HG03457 (cell line): ENCODE measurements at regions not wholly inside any gene's neighbourhood (a gene's known extent, or its start where the extent isn't known, plus 50 kb on each side); places are given as distances from the start of the nearest gene placed in this dataset.

ENCODE experiments used
- ATAC-seq: cut with Tn5 transposase; IDR thresholded peaks from one replicate; pipeline ENCODE4 v1.9.1; 2021; ENCODE audit warnings: moderate number of reproducible peaks; ENCODE audit not compliant: unreplicated experiment

GRCh38 chr14:34350903-34351302 is 111.1 kb downstream of the SPTSSA start:
- ATAC-seq: no peak

- ATAC-seq: no peak
Observed at GRCh38 chr14:34348592-34348991, 113.4 kb downstream of the SPTSSA start.

- no peak for ATAC-seq
Observed at GRCh38 chr14:34347683-34348082, 114.4 kb downstream of the SPTSSA start.

GRCh38 chr14:34345718-34346465 is 116.1 kb downstream of the SPTSSA start:
- no peak for ATAC-seq

GRCh38 chr14:34344318-34344717 is 117.7 kb downstream of the SPTSSA start:
- no peak for ATAC-seq

GRCh38 chr14:34340025-34340625 is 121.9 kb downstream of the SPTSSA start:
- no peak for ATAC-seq

- ATAC-seq: no peak
Observed at GRCh38 chr14:34338056-34338455, 124.0 kb downstream of the SPTSSA start.

- no peak for ATAC-seq
Observed at GRCh38 chr14:34336501-34336900, 125.5 kb downstream of the SPTSSA start.

- no peak for ATAC-seq
Observed at GRCh38 chr14:34335968-34336367, 126.1 kb downstream of the SPTSSA start.

- ATAC-seq: no peak
Observed at GRCh38 chr14:34334329-34334728, 127.7 kb downstream of the SPTSSA start.

- ATAC-seq: peak; percentile 62
Observed at GRCh38 chr14:34331728-34332623, 130.1 kb downstream of the SPTSSA start.

GRCh38 chr14:34330846-34331245 is 131.2 kb downstream of the SPTSSA start:
- no peak for ATAC-seq

- ATAC-seq: no peak
Observed at GRCh38 chr14:34329301-34329700, 132.7 kb downstream of the SPTSSA start.

- ATAC-seq: no peak
Observed at GRCh38 chr14:34328178-34328577, 133.9 kb downstream of the SPTSSA start.

GRCh38 chr14:34325493-34325892 is 136.5 kb downstream of the SPTSSA start:
- no peak for ATAC-seq

- ATAC-seq: no peak
Observed at GRCh38 chr14:34324363-34324795, 137.7 kb downstream of the SPTSSA start.

GRCh38 chr14:34322940-34323418 is 139.1 kb downstream of the SPTSSA start:
- ATAC-seq: no peak

GRCh38 chr14:34319140-34319539 is 142.9 kb downstream of the SPTSSA start:
- no peak for ATAC-seq

GRCh38 chr14:34318014-34318413 is 144.0 kb downstream of the SPTSSA start:
- no peak for ATAC-seq

GRCh38 chr14:34310724-34311123 is 151.3 kb downstream of the SPTSSA start:
- no peak for ATAC-seq

- no peak for ATAC-seq
Observed at GRCh38 chr14:34303811-34304210, 158.2 kb downstream of the SPTSSA start.
